ENCODE measurements at regions not wholly inside any gene's neighbourhood (a gene's known extent, or its start where the extent isn't known, plus 50 kb on each side); places are given as distances from the start of the nearest gene placed in this dataset.

GRCh38 chr12:65637150-65637549 lies 187.1 kb upstream of the HMGA2 start:
- TF ChIP-seq CTCF (IDR thresholded peaks at IDR 0.05; ENCODE audit: insufficient read depth, low read length) = no peak
- TF ChIP-seq POLR2AphosphoS5 (IDR thresholded peaks at IDR 0.05; ENCODE audit: low read depth) = no peak
- TF ChIP-seq SPI1 (IDR thresholded peaks at IDR 0.05; ENCODE audit: borderline replicate concordance, low read depth) = no peak

All from HL-60 (cell line).